ENCODE measurements at regions not wholly inside any gene's neighbourhood (a gene's known extent, or its start where the extent isn't known, plus 50 kb on each side); places are given as distances from the start of the nearest gene placed in this dataset.

- DNase-seq (ENCODE audit: low spot score): no peak
Observed at GRCh38 chr2:118509319-118510004, 338.0 kb downstream of the EN1 start.

GRCh38 chr2:118508282-118508681, 339.2 kb downstream of the EN1 start:
- DNase-seq (ENCODE audit: low spot score): no peak

DNA sequence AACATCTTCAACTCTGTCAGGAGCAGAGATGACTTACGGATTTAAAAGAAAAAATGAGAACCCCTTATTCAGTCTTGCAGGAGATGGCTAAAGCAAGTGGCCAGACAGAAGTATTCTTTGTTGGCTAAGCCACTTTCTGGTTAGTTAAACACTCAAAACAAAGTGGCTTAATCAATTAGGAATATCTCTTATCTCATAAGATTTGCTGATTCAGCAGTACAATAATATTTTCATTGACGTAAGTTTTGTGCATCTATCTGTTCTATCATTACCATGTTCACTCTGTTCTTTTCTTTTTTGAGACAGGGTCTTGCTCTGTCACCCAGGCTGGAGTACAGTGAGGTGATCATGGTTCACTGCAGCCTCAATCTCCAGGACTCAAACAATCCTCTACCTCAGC, 342.0 kb downstream of the EN1 start:
- DNase-seq (ENCODE audit: low spot score): no peak

- no peak for DNase-seq (ENCODE audit: low spot score)
Observed at GRCh38 chr2:118502106-118502505, 345.3 kb downstream of the EN1 start.

- no peak for DNase-seq (ENCODE audit: low spot score)
Observed at GRCh38 chr2:118498943-118499342, 348.5 kb downstream of the EN1 start.

GRCh38 chr2:118496870-118497611, 350.4 kb downstream of the EN1 start:
- DNase-seq (ENCODE audit: low spot score): no peak

DNA sequence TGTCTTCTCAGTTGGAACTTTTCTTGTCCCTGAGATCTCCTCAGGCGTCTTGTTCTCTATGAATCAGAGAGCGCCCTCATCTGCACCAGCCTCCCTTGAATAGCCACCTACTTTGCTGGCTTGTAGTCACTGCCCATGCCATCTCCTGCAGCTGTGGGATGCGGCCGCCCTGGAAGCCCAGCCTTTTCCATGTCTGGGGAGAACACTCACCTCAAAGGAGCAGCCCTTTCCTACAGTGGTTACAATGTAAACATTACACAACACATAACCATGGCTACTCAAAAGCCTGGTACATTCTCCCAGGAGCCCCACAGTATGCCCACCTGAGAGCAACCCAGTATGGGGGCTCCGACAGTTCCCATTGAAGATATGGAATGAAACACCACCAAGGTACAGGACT, 351.0 kb downstream of the EN1 start:
- no peak for DNase-seq (ENCODE audit: low spot score)

GRCh38 chr2:118495290-118495689, 352.2 kb downstream of the EN1 start:
- DNase-seq (ENCODE audit: low spot score): no peak

GRCh38 chr2:118493213-118493612, 354.2 kb downstream of the EN1 start:
- no peak for DNase-seq (ENCODE audit: low spot score)

DNA sequence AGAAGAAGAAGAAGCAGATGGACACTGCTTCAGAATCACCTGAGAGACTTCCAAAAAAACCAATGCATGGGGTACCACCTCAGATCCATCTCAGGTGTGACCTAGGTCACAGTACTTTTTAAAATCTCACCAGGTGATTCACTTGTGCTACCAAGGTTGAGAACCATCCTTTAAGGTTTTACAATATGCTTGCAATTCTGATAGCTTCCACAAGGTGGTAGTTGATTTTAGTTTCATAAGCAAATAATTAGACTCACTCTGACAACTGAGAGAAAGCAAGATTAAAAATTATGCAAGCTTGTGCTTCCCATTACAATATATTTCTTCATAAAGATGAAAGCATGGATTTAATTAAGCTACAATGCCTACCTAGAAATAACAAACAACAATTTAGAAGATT, 355.1 kb downstream of the EN1 start:
- DNase-seq (ENCODE audit: low spot score): no peak

- no peak for DNase-seq (ENCODE audit: low spot score)
Observed at GRCh38 chr2:118490330-118490729, 357.1 kb downstream of the EN1 start.

DNA sequence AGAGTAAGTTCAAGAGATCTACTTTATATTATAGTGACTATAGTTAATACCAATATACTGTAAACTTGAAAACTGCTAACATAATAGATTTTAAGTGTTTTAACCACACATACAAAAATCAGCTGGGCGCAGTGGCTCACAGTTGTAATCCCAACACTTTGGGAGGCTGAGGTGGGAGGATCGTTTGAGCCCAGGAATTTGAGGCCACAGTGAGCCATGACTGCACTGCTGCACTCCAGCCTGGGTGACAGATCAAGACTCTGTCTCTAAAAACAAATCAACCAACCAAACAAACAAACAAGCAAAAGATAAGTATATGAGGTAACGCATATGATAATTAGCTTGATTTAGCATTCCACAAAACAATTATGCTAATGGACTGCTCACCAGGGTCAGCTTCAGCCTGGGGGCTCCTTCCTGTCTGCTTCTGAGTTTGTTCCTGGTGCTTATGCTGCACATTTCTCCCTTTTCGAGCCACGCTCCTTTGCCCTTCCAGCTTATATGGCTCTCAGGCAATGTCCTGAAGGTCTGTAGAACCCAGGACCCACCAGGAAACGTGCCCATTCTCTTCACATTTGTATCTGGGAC, 357.6 kb downstream of the EN1 start:
- DNase-seq (ENCODE audit: low spot score): no peak

- DNase-seq (ENCODE audit: low spot score): no peak
Observed at GRCh38 chr2:118481299-118481698, 366.1 kb downstream of the EN1 start.

- no peak for DNase-seq (ENCODE audit: low spot score)
Observed at GRCh38 chr2:118479020-118479419, 368.4 kb downstream of the EN1 start.

DNA sequence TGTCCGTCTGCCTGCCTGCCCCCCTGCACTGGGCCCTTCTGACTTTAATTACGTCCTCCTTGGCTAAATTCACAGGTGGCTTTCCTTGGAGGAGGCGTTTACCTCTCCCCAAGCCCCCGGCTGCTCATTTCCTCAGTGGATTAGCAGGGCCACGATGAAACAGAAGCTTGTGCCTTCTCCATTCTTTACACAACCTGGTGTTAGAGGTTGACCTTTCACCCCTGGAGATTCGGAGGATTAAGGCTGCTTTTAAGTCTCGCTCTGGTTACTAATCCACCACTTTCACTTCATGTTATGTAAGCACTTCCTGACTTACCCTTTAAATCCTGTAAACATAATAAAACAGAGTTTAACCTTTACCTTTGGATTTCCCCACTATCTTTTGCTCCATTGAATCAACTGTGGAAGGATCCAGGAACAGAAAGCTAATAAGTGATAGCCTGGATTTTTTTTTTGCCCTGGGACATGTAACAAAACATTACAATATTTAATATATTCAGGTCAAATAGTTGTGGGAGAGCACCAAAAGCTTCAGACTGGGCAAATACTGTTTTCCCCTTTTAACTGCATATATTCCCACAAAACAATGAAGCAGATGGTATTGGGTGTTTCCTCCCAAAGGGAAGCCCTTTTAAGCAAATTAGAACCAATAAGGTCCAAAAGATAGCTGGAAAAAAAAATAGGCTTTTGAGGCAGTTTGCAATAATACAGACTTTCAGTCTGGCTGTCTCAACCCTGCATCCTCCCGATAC, 370.2 kb downstream of the EN1 start:
- no peak for DNase-seq (ENCODE audit: low spot score)

- DNase-seq (ENCODE audit: low spot score): no peak
Observed at GRCh38 chr2:118475622-118476205, 371.7 kb downstream of the EN1 start.

GRCh38 chr2:118474541-118474920, 372.9 kb downstream of the EN1 start:
- no peak for DNase-seq (ENCODE audit: low spot score)

DNA sequence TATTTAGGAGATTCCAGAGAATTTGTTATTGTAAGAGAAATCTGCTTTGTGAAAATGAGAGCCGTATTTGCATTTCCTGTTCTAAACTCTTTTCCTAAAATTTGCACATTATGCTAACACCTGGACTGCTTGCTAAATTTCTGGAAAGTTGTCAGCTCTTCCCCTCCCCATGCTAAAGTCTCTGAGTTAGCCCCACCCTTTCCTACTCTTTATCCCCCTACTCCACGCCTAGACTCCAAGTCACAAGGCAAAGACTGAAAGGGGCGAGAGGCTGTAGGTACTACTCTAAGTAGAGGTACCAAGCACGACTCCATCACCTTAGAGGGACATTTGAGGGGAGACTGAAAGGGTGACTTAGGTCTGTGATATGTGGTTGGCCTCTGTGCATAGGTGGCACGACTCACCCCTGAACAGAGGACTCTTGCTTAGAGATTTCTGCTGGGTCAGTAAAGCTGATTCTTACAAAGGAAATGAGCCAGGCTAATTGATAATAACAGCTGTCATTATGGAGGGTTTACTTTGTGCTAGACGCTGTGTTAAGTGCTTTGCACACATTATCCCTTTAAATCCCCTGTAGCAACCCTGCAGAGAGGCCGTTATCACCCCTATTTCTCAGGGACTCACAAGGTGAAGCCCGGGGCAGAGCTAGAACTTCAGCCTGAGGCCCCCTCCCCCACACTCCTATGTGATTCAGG, 373.5 kb downstream of the EN1 start:
- DNase-seq (ENCODE audit: low spot score): no peak

- DNase-seq (ENCODE audit: low spot score): no peak
Observed at GRCh38 chr2:118473241-118473640, 374.2 kb downstream of the EN1 start.

- no peak for DNase-seq (ENCODE audit: low spot score)
Observed at GRCh38 chr2:118470297-118470696, 377.2 kb downstream of the EN1 start.

- no peak for DNase-seq (ENCODE audit: low spot score)
Observed at GRCh38 chr2:118469103-118469502, 378.3 kb downstream of the EN1 start.
